Left ventricle myocardium inferior (tissue), 1 donor: ENCODE measurements at regions not wholly inside any gene's neighbourhood (a gene's known extent, or its start where the extent isn't known, plus 50 kb on each side); places are given as distances from the start of the nearest gene placed in this dataset.

Source experiments
- DNase-seq: peaks from one replicate; pipeline ENCODE4 v3.0.0-alpha.2; 2020
- H3K27ac ChIP-seq: fragments of 200-600 bp; replicated peaks from 2 replicates; pipeline ENCODE4 v1.8.0; 2021
- H3K27me3 ChIP-seq: fragments of 200-600 bp; 2 replicates; pipeline ENCODE4 v1.8.0; 2021; ENCODE audit warnings: low read depth
- H3K36me3 ChIP-seq: fragments of 200-600 bp; 2 replicates; pipeline ENCODE4 v1.8.0; 2021
- H3K4me1 ChIP-seq: fragments of 200-600 bp; 2 replicates; pipeline ENCODE4 v1.8.0; 2021
- H3K4me3 ChIP-seq: fragments of 200-600 bp; 2 replicates; pipeline ENCODE4 v1.8.0; 2021; ENCODE audit warnings: mild to moderate bottlenecking, moderate library complexity
- H3K9me3 ChIP-seq: fragments of 200-600 bp; replicated peaks from 2 replicates; pipeline ENCODE4 v1.8.0; 2021
- intact Hi-C: fragments of 100-400 bp; cut with micrococcal nuclease; formaldehyde crosslinking; loops from one replicate; pipeline ENCODE4 v1.11.0; 2022
- TF ChIP-seq, protein P1 (sequence below): fragments of 200-600 bp; IDR thresholded peaks from 2 replicates; pipeline ENCODE4 v1.8.0; 2021; ENCODE audit warnings: antibody characterized with exemption, mild to moderate bottlenecking, borderline replicate concordance
- donor health status: DM: no; HTN: yes; CAD: no; lungs with severe emphysema.

DNA sequence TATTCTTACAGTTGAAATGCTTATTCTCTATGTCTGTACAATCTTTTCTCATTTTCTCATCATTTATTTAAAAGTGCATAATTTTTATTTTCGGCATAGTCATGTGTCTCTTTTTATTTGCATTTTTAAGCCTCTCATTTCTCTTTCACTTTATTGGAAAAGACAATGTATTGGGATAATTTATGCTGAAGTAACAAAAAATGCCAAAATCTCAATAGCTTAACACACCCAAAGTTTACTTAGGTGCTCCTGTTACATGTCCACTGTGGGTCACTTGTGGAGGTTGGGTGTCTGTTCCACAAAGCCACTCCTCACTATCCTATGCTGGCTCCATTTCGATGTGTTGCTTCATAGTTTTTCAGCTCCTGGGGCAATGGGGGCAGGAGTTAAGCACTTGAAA lies 638.7 kb downstream of the CD109 start:
- intact Hi-C loops: no loop called here
- no peak overlapping the region for H3K4me3 ChIP-seq

DNA sequence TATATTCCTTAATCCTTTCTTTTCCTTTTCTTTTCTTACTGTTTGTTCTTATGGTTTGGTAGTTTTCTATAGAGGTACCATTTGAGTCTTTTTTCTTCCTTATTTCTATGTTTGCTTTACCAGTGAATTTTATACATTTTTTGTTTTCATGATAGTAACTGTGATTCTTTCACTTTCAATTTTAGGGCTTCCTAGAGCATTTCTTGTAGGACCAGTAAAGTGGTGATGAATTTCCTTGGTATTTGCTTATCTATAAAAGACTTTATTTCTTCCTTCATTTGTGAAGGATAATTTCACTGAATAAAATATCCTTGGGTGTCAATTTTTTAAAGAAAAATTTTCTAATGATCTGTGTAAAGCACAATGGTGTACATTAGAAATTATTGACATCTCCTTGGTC lies 637.4 kb downstream of the CD109 start:
- intact Hi-C loops: no loop called here
- Histone ChIP-seq H3K4me1 (no peaks in the 10 kb centered on the region), H3K36me3 (no peaks in the 10 kb centered on the region), H3K27ac (no peak overlapping the region), H3K4me3 (no peak overlapping the region), H3K9me3 (peaks cover 23% of the 10 kb centered on the region), H3K27me3 (no peaks in the 10 kb centered on the region)
- TF ChIP-seq, protein P1, sequence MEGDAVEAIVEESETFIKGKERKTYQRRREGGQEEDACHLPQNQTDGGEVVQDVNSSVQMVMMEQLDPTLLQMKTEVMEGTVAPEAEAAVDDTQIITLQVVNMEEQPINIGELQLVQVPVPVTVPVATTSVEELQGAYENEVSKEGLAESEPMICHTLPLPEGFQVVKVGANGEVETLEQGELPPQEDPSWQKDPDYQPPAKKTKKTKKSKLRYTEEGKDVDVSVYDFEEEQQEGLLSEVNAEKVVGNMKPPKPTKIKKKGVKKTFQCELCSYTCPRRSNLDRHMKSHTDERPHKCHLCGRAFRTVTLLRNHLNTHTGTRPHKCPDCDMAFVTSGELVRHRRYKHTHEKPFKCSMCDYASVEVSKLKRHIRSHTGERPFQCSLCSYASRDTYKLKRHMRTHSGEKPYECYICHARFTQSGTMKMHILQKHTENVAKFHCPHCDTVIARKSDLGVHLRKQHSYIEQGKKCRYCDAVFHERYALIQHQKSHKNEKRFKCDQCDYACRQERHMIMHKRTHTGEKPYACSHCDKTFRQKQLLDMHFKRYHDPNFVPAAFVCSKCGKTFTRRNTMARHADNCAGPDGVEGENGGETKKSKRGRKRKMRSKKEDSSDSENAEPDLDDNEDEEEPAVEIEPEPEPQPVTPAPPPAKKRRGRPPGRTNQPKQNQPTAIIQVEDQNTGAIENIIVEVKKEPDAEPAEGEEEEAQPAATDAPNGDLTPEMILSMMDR: no peak
- no peak for DNase-seq

More for the DNA sequence above, 638.7 kb downstream of the CD109 start:
- Histone ChIP-seq H3K4me1 (no peaks in the 10 kb centered on the region), H3K27ac (no peak overlapping the region), H3K9me3 (peaks cover 15% of the 10 kb centered on the region), H3K36me3 (no peaks in the 10 kb centered on the region), H3K27me3 (no peaks in the 10 kb centered on the region)
- TF ChIP-seq, protein P1: no peak
- no peak for DNase-seq

DNA sequence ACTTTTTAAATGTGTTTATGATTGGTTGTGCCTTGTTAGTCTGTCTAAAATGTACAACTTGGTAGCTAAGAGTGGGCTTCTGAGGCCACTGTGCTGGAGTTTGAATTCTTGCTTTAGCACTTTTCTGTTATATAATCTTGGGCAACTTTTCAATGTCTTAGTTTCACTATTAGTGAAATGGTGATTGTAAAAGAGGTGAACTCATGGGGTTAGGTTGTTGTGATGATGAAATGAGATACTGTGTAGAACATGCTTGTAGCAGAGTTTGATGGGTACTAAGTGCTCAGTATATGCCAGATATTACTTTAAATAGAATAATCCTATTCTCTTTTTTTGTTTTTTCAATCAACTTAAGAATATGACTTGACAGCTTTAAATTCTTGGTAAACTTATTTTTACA lies 624.7 kb downstream of the CD109 start:
- no peak overlapping the region for H3K4me3 ChIP-seq
- peaks cover 7% of the 10 kb centered on the region for H3K9me3 ChIP-seq
- TF ChIP-seq, protein P1: no peak
- no peaks in the 10 kb centered on the region for H3K27me3 ChIP-seq
- no peak for DNase-seq
- intact Hi-C loops: no loop called here
- H3K27ac ChIP-seq: no peak overlapping the region
- H3K4me1 ChIP-seq: no peaks in the 10 kb centered on the region
- no peaks in the 10 kb centered on the region for H3K36me3 ChIP-seq

DNA sequence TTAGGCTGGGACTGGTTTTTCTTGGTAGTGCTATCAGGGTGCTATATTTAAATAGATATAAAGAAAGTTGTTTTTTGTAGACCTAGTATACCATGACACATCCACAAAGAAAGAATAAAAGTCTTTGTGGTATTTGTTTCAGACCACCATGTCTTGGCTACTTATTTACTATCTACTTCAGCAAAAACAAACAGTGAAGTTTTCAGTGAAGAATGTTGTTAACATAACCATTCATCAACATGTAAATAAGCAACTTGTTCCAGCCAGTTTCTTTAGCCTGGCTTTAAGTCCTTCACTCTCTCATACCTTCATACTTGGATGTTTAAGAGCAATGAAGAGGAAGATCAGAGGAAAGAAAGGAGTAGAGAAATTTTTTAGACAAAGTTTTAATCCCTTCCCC lies 624.1 kb downstream of the CD109 start:
- H3K36me3 ChIP-seq: no peaks in the 10 kb centered on the region
- intact Hi-C loops: no loop called here
- no peak overlapping the region for H3K4me3 ChIP-seq
- TF ChIP-seq, protein P1: no peak
- no peak for DNase-seq
- no peak overlapping the region for H3K27ac ChIP-seq
- peaks cover 7% of the 10 kb centered on the region for H3K9me3 ChIP-seq
- no peaks in the 10 kb centered on the region for H3K27me3 ChIP-seq
- H3K4me1 ChIP-seq: no peaks in the 10 kb centered on the region

DNA sequence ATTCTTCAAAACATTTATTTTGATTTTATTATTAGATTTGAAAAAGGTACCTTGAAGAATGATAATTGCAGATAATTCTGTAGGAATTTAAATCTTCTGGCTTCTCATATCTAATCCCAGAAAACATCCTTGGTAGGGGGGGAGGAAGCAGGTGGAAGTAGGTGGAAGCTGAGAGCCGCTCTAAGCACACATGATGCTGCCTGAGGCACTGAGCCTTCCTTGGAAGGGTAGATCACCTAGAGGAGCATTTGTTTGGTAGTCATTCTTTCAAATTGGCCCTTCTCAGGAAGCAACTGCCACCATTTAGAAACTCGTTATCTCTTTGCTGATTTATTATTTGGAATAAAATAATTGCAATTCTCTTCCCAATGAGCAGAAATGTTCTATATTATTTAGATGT lies 623.3 kb downstream of the CD109 start:
- Histone ChIP-seq H3K27ac (no peak overlapping the region), H3K36me3 (no peaks in the 10 kb centered on the region), H3K27me3 (no peaks in the 10 kb centered on the region), H3K4me3 (no peak overlapping the region), H3K9me3 (peaks cover 7% of the 10 kb centered on the region), H3K4me1 (no peaks in the 10 kb centered on the region)
- intact Hi-C loops: no loop called here
- TF ChIP-seq, protein P1: no peak
- no peak for DNase-seq

DNA sequence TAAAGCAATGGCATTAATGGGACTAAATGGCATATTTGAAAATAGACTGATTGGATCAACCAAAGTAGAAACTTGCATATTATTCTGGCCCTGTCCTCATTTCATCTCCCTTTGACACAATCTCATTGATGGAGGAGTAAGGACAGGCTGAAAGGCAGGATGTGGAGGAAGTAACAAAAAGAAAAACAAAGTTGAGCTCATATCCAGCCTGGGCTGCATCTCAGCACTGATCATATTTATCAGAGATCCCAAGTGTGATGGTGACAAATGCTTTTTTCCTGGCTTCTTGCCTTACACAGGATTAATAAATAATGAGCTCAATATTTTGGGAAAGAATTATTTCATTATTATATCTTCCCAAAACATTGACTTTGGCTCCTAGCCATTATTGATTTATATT lies 622.7 kb downstream of the CD109 start:
- intact Hi-C loops: no loop called here
- DNase-seq: no peak
- no peaks in the 10 kb centered on the region for H3K27me3 ChIP-seq
- H3K4me1 ChIP-seq: no peaks in the 10 kb centered on the region
- peaks cover 7% of the 10 kb centered on the region for H3K9me3 ChIP-seq
- H3K36me3 ChIP-seq: no peaks in the 10 kb centered on the region
- H3K27ac ChIP-seq: no peak overlapping the region
- H3K4me3 ChIP-seq: no peak overlapping the region
- TF ChIP-seq, protein P1: no peak
